Bronchial epithelial cell (primary cell): ENCODE measurements at regions not wholly inside any gene's neighbourhood (a gene's known extent, or its start where the extent isn't known, plus 50 kb on each side); places are given as distances from the start of the nearest gene placed in this dataset.
A peak's percentile ranks its signal among the peaks of the same experiment; 100 is the strongest.
"Not testable (repeated sequence)": the region's sequence is repeated elsewhere in the genome, so short reads cannot be mapped to it uniquely, and the experiment has no call there.

ENCODE experiments used
- DNase-seq: peaks from one replicate; pipeline ENCODE4 v3.0.0-alpha.2; 2010; ENCODE audit warnings: low read depth
- FAIRE-seq: peaks from 2 replicates; lab custom pipeline; 2011; peaks lifted over from hg19 to GRCh38; lab: Jason Lieb, UNC
- H3K27me3 ChIP-seq: 2 replicates; pipeline ENCODE4 v1.5.1; 2011; ENCODE audit warnings: low read length; ENCODE audit not compliant: control insufficient read depth, insufficient read depth
- H3K36me3 ChIP-seq: 2 replicates; pipeline ENCODE4 v1.5.1; 2011; ENCODE audit warnings: low read length; ENCODE audit not compliant: control insufficient read depth, insufficient read depth
- H3K4me3 ChIP-seq: 2 replicates; pipeline ENCODE4 v1.5.1; 2011; ENCODE audit warnings: mild to moderate bottlenecking, low read depth, low read length, control low read depth

- FAIRE-seq, H3K36me3 ChIP-seq, DNase-seq, H3K27me3 ChIP-seq: not testable (repeated sequence)
- H3K4me3 ChIP-seq = peak overlapping the region; percentile 14
Measured at GRCh38 chr1:121008512-121009215, 119.1 kb downstream of the PPIAL4A start.

- not testable (repeated sequence) for H3K36me3 ChIP-seq, H3K27me3 ChIP-seq, FAIRE-seq
- DNase-seq = peak; percentile 21
- peak overlapping the region; percentile 14 for H3K4me3 ChIP-seq
Measured at GRCh38 chr1:121009216-121010057, 119.9 kb downstream of the PPIAL4A start.

- not testable (repeated sequence) for H3K27me3 ChIP-seq, DNase-seq, FAIRE-seq, H3K36me3 ChIP-seq, H3K4me3 ChIP-seq
Measured at GRCh38 chr1:121010141-121010540, 120.6 kb downstream of the PPIAL4A start.

DNA sequence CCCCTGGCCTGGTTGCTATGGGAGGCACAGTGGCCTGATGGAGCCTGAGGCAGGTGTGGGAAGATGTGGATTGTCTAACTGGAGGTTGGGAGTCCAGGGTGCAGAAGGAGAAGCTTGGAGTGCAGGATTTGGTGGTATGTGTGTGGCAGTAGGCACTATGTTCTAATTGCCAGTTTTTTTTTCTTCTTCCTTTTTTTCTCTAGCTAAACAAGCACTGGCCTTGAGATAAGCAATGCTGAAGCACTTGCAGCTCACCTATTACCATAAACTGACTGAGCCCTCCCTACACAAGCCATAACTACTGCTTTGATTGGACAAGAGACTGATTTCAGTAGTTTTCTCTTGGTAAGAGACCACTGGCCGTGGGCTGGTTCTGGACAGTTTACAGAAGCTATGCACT, 123.6 kb downstream of the PPIAL4A start:
- H3K27me3 ChIP-seq, FAIRE-seq, DNase-seq: not testable (repeated sequence)

DNA sequence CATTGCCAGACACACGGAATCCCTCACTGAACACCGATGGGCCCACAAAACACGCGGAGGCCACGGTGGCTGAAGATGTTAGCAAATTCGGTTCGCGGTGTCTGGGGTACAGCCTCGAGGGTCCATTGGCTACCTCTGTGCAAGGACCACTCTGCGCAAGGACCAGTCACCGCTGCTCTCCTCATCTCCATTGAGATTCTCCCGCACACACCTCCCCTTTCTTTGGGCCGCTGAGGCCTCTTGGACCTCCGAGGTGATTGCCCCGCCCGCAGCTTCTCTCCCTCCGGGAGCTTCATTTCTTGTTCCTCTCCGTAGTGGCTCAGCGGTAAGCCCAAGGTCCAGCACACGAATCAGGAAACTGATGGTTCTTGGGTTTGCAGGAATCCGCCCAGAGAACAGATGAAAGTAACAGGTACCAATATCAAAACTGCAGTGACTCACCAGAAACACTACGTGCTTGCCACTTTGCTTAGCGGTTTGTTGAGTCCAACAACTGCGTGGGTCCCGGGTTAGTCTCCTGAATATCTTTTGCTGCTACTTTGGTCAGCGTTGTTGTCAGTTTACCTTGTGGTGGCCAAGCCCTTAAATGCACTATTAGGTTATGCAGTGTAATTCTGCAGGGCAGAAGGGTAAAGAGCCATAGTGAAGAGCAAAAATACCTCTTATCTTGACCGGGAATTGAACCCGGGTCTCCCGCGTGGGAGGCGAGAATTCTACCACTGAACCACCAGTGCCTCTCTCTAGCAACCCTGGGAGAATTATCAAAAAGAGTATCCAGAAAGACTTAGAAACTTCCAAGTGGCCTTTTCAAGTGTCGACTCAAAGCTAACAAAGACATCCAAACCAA, 126.8 kb downstream of the PPIAL4A start:
- FAIRE-seq, H3K27me3 ChIP-seq, H3K4me3 ChIP-seq, H3K36me3 ChIP-seq: not testable (repeated sequence)
- peak; percentile 74 for DNase-seq

More for the DNA sequence above, 123.6 kb downstream of the PPIAL4A start:
- not testable (repeated sequence) for H3K36me3 ChIP-seq, H3K4me3 ChIP-seq

DNA sequence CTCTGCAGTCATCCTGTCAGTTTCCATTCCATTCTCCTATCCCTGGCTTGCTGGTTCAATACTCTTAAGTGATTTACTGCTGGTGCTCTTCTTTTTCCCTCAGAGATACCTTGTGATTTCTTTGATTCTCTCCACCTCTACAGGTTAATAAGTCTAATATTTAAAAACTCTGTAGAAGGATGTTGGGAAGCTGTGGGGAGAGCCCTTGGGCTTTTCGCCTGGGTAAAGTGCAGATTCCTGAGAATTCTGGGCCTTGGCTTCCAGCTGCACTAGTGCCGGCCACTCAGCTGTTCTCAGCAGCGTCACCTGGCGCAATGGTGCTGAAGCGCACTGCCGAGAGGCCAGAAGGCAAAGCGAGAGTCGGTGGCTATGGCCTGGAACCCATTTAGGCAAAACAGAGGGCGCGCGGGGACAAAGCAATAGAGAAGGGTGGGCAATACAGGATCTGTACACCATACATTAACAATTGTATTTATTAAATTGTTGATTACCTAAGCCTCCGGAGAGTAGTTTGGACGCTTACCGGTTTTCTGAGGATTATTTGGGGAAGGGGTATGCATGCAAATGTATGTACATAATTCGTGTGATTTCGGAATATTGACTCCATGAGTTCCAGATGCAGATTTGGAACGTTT, 130.3 kb downstream of the PPIAL4A start:
- H3K36me3 ChIP-seq, DNase-seq, H3K4me3 ChIP-seq, FAIRE-seq, H3K27me3 ChIP-seq: not testable (repeated sequence)

GRCh38 chr1:121020350-121021236, 131.0 kb downstream of the PPIAL4A start:
- H3K36me3 ChIP-seq, FAIRE-seq, H3K27me3 ChIP-seq: not testable (repeated sequence)
- peak overlapping the region; percentile 20 for H3K4me3 ChIP-seq
- DNase-seq = peak; percentile 22

- DNase-seq, H3K36me3 ChIP-seq, FAIRE-seq, H3K4me3 ChIP-seq, H3K27me3 ChIP-seq: not testable (repeated sequence)
Measured at GRCh38 chr1:121021716-121022115, 132.1 kb downstream of the PPIAL4A start.

DNA sequence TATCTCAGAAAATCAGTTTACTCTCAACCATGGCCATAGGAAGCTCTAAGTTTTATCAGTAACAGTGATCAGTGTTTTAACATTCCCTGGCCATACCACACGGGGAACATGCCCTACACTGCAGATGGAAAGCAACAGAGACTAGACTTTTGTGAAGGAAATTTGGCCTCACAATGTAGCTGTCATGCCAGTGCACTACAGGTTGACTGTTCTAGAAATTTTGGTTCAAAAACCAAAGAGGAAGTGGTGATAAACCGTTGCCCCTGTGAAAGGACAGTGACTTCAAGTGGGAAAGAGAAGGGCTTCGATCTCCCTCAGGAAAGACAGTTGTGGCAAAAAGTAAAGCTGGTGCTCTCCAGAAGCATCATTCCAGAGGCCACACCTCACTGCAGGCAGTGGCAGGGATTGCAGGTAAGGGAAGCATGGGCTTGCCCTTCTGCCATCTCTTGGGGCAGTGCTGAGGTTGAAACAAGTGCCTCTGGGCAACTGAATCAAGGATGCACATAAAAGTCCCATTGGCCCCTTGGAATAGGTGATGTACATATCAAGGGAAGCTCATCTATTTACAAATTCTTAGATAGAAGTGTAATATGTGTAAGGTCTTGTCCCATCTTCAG, 143.4 kb downstream of the PPIAL4A start:
- not testable (repeated sequence) for H3K36me3 ChIP-seq, FAIRE-seq, H3K4me3 ChIP-seq, DNase-seq, H3K27me3 ChIP-seq

DNA sequence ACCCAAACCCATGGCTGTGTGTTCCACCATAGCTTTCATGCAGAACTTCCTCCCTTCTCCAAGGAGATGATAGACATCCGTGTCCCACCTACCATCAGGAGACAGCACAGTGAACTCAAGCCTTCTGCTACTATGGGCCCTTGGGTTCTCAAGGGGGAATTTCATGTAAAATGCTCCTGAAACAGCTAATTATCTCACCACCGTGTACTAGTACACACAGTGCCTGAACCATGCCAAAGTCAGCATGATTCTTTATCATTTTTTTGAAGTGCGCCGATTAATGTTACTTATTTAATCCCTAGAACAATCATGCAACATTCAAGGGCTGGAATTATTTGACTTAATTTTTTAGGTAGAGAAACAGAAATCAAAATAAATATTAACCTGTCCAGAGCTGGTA, 147.2 kb downstream of the PPIAL4A start:
- not testable (repeated sequence) for H3K36me3 ChIP-seq, H3K4me3 ChIP-seq, FAIRE-seq, DNase-seq, H3K27me3 ChIP-seq

DNA sequence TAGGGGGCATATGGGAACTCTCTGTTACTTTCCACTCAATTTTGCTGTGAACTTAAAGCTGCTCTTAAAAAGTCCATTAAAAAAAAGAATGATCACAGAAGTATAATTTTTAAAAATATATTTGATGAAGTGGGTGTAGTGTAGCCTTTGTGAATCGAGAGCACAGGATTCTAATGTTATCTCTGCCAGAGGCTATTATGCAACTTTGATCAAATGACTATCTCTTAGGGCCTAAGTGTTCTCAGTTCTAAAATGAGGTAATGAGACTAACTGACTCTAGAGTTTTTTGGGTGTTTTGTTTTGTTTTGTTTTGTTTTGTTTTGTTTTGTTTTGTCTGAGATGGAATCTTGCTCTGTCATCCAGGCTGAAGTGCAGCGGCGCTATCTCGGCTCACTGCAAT, 143.2 kb downstream of the FAM72B start:
- DNase-seq, H3K36me3 ChIP-seq, H3K27me3 ChIP-seq, FAIRE-seq, H3K4me3 ChIP-seq: not testable (repeated sequence)

DNA sequence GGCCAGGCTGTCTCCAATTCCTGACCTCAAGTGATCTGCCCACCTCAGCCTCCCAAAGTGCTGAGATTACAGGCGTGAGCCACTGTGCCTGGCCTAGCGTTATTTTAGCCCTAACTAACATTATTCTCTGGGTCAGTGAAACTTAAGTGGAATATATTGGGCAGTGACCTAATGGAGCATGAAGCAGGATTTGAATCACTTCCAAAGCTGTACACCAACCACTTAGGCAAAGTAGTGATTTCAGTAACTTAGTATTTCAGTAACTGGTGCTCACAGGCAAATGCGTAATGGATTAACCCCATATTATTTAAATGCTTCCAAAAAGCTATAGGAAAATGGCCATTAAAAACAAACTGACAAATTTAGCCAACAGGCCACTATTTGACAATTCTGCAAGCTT, 142.6 kb downstream of the FAM72B start:
- not testable (repeated sequence) for H3K36me3 ChIP-seq, H3K4me3 ChIP-seq, H3K27me3 ChIP-seq, FAIRE-seq, DNase-seq
